Neural progenitor cell (in vitro differentiated cells): ENCODE measurements at regions not wholly inside any gene's neighbourhood (a gene's known extent, or its start where the extent isn't known, plus 50 kb on each side); places are given as distances from the start of the nearest gene placed in this dataset.
"Not testable (repeated sequence)": the region's sequence is repeated elsewhere in the genome, so short reads cannot be mapped to it uniquely, and the experiment has no call there.

Experiments used
- DNase-seq: peaks from one replicate; pipeline ENCODE4 v3.0.0-alpha.2; 2016; ENCODE audit warnings: low spot score
- H2AFZ ChIP-seq: fragments of 200-600 bp; sonication (generic); replicated peaks from 2 replicates; pipeline ENCODE4 v1.6.1; 2016; ENCODE audit warnings: antibody characterized with exemption
- H3F3A ChIP-seq: fragments of 200-600 bp; sonication (generic); 2 replicates; pipeline ENCODE4 v1.6.1; 2016; ENCODE audit warnings: antibody characterized with exemption, low read depth
- H3K27ac ChIP-seq: fragments of 200-600 bp; sonication (generic); 2 replicates; pipeline ENCODE4 v1.5.1; 2016; ENCODE audit warnings: mild to moderate bottlenecking
- H3K27me3 ChIP-seq: fragments of 200-600 bp; sonication (generic); 2 replicates; pipeline ENCODE4 v1.6.1; 2016; ENCODE audit warnings: mild to moderate bottlenecking, moderate library complexity
- H3K36me3 ChIP-seq: fragments of 200-600 bp; sonication (generic); 2 replicates; pipeline ENCODE4 v1.5.1; 2016
- H3K4me1 ChIP-seq: fragments of 200-600 bp; sonication (generic); 2 replicates; pipeline ENCODE4 v1.6.1; 2016; ENCODE audit warnings: mixed run types
- H3K4me2 ChIP-seq: fragments of 200-600 bp; sonication (generic); 2 replicates; pipeline ENCODE4 v1.6.1; 2016
- H3K4me3 ChIP-seq: fragments of 200-600 bp; sonication (generic); 2 replicates; pipeline ENCODE4 v1.5.1; 2016
- H3K79me2 ChIP-seq: fragments of 200-600 bp; sonication (generic); 2 replicates; pipeline ENCODE4 v1.6.1; 2016; ENCODE audit warnings: low read depth
- H3K9ac ChIP-seq: fragments of 200-600 bp; sonication (generic); 2 replicates; pipeline ENCODE4 v1.6.1; 2016
- H3K9me3 ChIP-seq: fragments of 200-600 bp; sonication (generic); 2 replicates; pipeline ENCODE4 v1.5.1; 2016; ENCODE audit warnings: low read depth
- H4K20me1 ChIP-seq: fragments of 200-600 bp; sonication (generic); 2 replicates; pipeline ENCODE4 v1.6.1; 2016; ENCODE audit warnings: low read depth
- H3K27ac Mint-ChIP-seq: 3 replicates; pipeline ENCODE4 v1.8.0; 2021; ENCODE audit warnings: mixed read lengths
- H3K27me3 Mint-ChIP-seq: 2 replicates; pipeline ENCODE4 v1.8.0; 2022; ENCODE audit warnings: low read depth, mild to moderate bottlenecking, inconsistent platforms, moderate library complexity, mixed read lengths; ENCODE audit not compliant: insufficient read depth
- H3K36me3 Mint-ChIP-seq: 3 replicates; pipeline ENCODE4 v1.8.0; 2021; ENCODE audit warnings: mixed read lengths
- H3K4me1 Mint-ChIP-seq: 3 replicates; pipeline ENCODE4 v1.8.0; 2021; ENCODE audit warnings: mixed read lengths
- H3K4me3 Mint-ChIP-seq: 3 replicates; pipeline ENCODE4 v1.8.0; 2021; ENCODE audit warnings: mild to moderate bottlenecking, moderate library complexity, mixed read lengths
- H3K9me3 Mint-ChIP-seq: 3 replicates; pipeline ENCODE4 v1.8.0; 2020; ENCODE audit warnings: mixed read lengths
- EZH2 ChIP-seq: fragments of 200-600 bp; sonication (generic); IDR thresholded peaks from 2 replicates; pipeline ENCODE4 v1.6.1; 2017; ENCODE audit warnings: antibody characterized with exemption, mild to moderate bottlenecking, moderate library complexity
- EZH2phosphoT487 ChIP-seq: fragments of 200-600 bp; sonication (generic); IDR thresholded peaks from 2 replicates; pipeline ENCODE4 v1.6.1; 2017; ENCODE audit warnings: antibody characterized with exemption
- TF ChIP-seq, protein P1 (sequence below): fragments of 200-600 bp; sonication (generic); IDR thresholded peaks from 2 replicates; pipeline ENCODE4 v1.5.1; 2017; ENCODE audit warnings: antibody characterized with exemption, mild to moderate bottlenecking

DNA sequence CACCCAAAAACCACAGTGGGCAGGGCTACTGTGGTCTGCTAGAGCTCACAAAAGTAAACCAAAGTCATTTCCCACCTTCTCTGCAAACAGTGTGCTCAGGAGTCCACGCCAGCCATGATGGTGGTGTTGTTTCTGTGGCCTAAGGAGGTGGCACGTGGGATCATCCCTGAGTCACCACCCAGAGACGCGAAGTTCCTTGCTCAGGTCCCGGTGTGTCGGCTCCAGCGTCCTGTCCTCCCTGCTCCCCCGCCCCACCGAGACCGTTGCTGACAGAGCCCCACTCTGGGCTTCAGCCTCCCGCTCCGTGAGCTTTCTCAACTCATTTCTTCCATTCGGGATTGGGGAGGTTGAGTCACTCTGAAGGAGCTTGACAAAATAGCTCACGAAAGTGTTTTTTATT is 118.7 kb downstream of the NPTX2 start:
- H3K36me3 Mint-ChIP-seq, result no peaks in the 10 kb centered on the region
- no peaks in the 10 kb centered on the region for H3F3A ChIP-seq
- no peak overlapping the region for H3K27ac ChIP-seq
- peaks cover 2% of the 10 kb centered on the region for H3K4me1 Mint-ChIP-seq
- no peak overlapping the region for H3K27ac Mint-ChIP-seq
- TF ChIP-seq, protein P1, sequence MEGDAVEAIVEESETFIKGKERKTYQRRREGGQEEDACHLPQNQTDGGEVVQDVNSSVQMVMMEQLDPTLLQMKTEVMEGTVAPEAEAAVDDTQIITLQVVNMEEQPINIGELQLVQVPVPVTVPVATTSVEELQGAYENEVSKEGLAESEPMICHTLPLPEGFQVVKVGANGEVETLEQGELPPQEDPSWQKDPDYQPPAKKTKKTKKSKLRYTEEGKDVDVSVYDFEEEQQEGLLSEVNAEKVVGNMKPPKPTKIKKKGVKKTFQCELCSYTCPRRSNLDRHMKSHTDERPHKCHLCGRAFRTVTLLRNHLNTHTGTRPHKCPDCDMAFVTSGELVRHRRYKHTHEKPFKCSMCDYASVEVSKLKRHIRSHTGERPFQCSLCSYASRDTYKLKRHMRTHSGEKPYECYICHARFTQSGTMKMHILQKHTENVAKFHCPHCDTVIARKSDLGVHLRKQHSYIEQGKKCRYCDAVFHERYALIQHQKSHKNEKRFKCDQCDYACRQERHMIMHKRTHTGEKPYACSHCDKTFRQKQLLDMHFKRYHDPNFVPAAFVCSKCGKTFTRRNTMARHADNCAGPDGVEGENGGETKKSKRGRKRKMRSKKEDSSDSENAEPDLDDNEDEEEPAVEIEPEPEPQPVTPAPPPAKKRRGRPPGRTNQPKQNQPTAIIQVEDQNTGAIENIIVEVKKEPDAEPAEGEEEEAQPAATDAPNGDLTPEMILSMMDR, result no peak
- no peak for TF ChIP-seq EZH2
- no peak for TF ChIP-seq EZH2phosphoT487
- H2AFZ ChIP-seq, result no peak overlapping the region
- H3K4me3 ChIP-seq, result no peak overlapping the region
- H3K27me3 Mint-ChIP-seq, result peaks cover 7% of the 10 kb centered on the region
- no peaks in the 10 kb centered on the region for H4K20me1 ChIP-seq
- no peak for DNase-seq
- H3K4me3 Mint-ChIP-seq, result no peak overlapping the region
- H3K27me3 ChIP-seq, result no peaks in the 10 kb centered on the region
- no peaks in the 10 kb centered on the region for H3K36me3 ChIP-seq
- no peaks in the 10 kb centered on the region for H3K79me2 ChIP-seq
- H3K9me3 Mint-ChIP-seq, result no peaks in the 10 kb centered on the region
- no peaks in the 10 kb centered on the region for H3K4me1 ChIP-seq
- H3K4me2 ChIP-seq, result no peak overlapping the region
- H3K9ac ChIP-seq, result no peak overlapping the region
- no peaks in the 10 kb centered on the region for H3K9me3 ChIP-seq

- not testable (repeated sequence) for H3F3A ChIP-seq, H3K27ac Mint-ChIP-seq, H3K9ac ChIP-seq, H3K4me1 Mint-ChIP-seq, H4K20me1 ChIP-seq, H3K27me3 ChIP-seq, H3K9me3 ChIP-seq, H3K9me3 Mint-ChIP-seq, H3K36me3 Mint-ChIP-seq, H2AFZ ChIP-seq, H3K4me3 Mint-ChIP-seq, H3K4me3 ChIP-seq, H3K79me2 ChIP-seq, H3K27ac ChIP-seq, DNase-seq, H3K4me1 ChIP-seq, H3K36me3 ChIP-seq, H3K27me3 Mint-ChIP-seq, H3K4me2 ChIP-seq
Measured at GRCh38 chr7:98736461-98736860, 119.4 kb downstream of the NPTX2 start.

GRCh38 chr7:98737176-98737575 is 120.1 kb downstream of the NPTX2 start:
- Histone ChIP-seq H3K4me1 (no peaks in the 10 kb centered on the region), H2AFZ (no peak overlapping the region), H3K79me2 (no peaks in the 10 kb centered on the region), H3F3A (no peaks in the 10 kb centered on the region), H3K27ac (no peak overlapping the region), H3K4me3 (no peak overlapping the region), H3K9ac (no peak overlapping the region), H3K4me2 (no peak overlapping the region), H4K20me1 (no peaks in the 10 kb centered on the region), H3K9me3 (no peaks in the 10 kb centered on the region), H3K27me3 (no peaks in the 10 kb centered on the region), H3K36me3 (no peaks in the 10 kb centered on the region)
- no peak overlapping the region for H3K4me3 Mint-ChIP-seq
- H3K27ac Mint-ChIP-seq, result no peak overlapping the region
- peaks cover 6% of the 10 kb centered on the region for H3K27me3 Mint-ChIP-seq
- H3K4me1 Mint-ChIP-seq, result peaks cover 2% of the 10 kb centered on the region
- no peaks in the 10 kb centered on the region for H3K9me3 Mint-ChIP-seq
- no peak for TF ChIP-seq EZH2phosphoT487
- TF ChIP-seq EZH2, result no peak
- TF ChIP-seq, protein P1, result no peak
- no peaks in the 10 kb centered on the region for H3K36me3 Mint-ChIP-seq
- no peak for DNase-seq

GRCh38 chr7:98740643-98741042 is 123.6 kb downstream of the NPTX2 start:
- H3K4me2 ChIP-seq, result no peak overlapping the region
- H3K4me1 Mint-ChIP-seq, result peaks cover 2% of the 10 kb centered on the region
- H4K20me1 ChIP-seq, result no peaks in the 10 kb centered on the region
- H3K4me3 Mint-ChIP-seq, result no peak overlapping the region
- H3K9me3 Mint-ChIP-seq, result no peaks in the 10 kb centered on the region
- no peaks in the 10 kb centered on the region for H3K36me3 ChIP-seq
- H3K27me3 ChIP-seq, result no peaks in the 10 kb centered on the region
- no peak overlapping the region for H3K27ac Mint-ChIP-seq
- DNase-seq, result no peak
- H3K4me3 ChIP-seq, result no peak overlapping the region
- no peak overlapping the region for H3K27ac ChIP-seq
- H3F3A ChIP-seq, result no peaks in the 10 kb centered on the region
- TF ChIP-seq EZH2 (no peak), EZH2phosphoT487 (no peak)
- TF ChIP-seq, protein P1, result no peak
- H3K9ac ChIP-seq, result no peak overlapping the region
- H3K9me3 ChIP-seq, result no peaks in the 10 kb centered on the region
- peaks cover 10% of the 10 kb centered on the region for H3K27me3 Mint-ChIP-seq
- H2AFZ ChIP-seq, result no peak overlapping the region
- no peaks in the 10 kb centered on the region for H3K36me3 Mint-ChIP-seq
- no peaks in the 10 kb centered on the region for H3K79me2 ChIP-seq
- H3K4me1 ChIP-seq, result no peaks in the 10 kb centered on the region
